Thoracic aorta (tissue), 2 donors: ENCODE measurements at regions not wholly inside any gene's neighbourhood (a gene's known extent, or its start where the extent isn't known, plus 50 kb on each side); places are given as distances from the start of the nearest gene placed in this dataset.

Source experiments
- ATAC-seq: fragments of 150-250 bp; one replicate; pipeline ENCODE4 v1.8.0; 2017; ENCODE audit warnings: low read depth; ENCODE audit not compliant: insufficient number of reproducible peaks, low FRiP score
- DNase-seq: peaks from one replicate; pipeline ENCODE4 v3.0.0-alpha.2; 2020; ENCODE audit warnings: low spot score
- H3K27ac ChIP-seq, 2 donors: fragments of 200-600 bp; sonication (generic); 1 replicate in 1 of 2; 2 replicates in 1 of 2; pipeline ENCODE4 v1.5.1; 2016; ENCODE audit warnings: mild to moderate bottlenecking in 2 of 2, moderate library complexity in 2 of 2
- H3K27me3 ChIP-seq: fragments of 200-600 bp; sonication (generic); replicated peaks from 2 replicates; pipeline ENCODE4 v1.6.0; 2016; ENCODE audit warnings: mild to moderate bottlenecking; ENCODE audit not compliant: insufficient read depth
- H3K36me3 ChIP-seq: fragments of 200-600 bp; sonication (generic); one replicate; pipeline ENCODE4 v1.5.1; 2016
- H3K4me1 ChIP-seq, 2 donors: fragments of 200-600 bp; sonication (generic); 1 replicate in 1 of 2; 2 replicates in 1 of 2; pipeline versions ENCODE4 v1.5.1 to v1.6.0; 2016; ENCODE audit warnings: low read depth in 2 of 2, mild to moderate bottlenecking in 1 of 2; ENCODE audit not compliant: control insufficient read depth in 1 of 2
- H3K4me3 ChIP-seq: fragments of 200-600 bp; sonication (generic); 2 replicates; pipeline ENCODE4 v1.5.1; 2016; ENCODE audit warnings: mild to moderate bottlenecking
- H3K9me3 ChIP-seq: fragments of 200-600 bp; sonication (generic); 2 replicates; pipeline ENCODE4 v1.5.1; 2016
- CTCF ChIP-seq: fragments of 200-600 bp; sonication (generic); IDR thresholded peaks from one replicate; pipeline ENCODE4 v1.5.1; 2019; ENCODE audit warnings: antibody characterized with exemption

- H3K36me3 ChIP-seq = no peaks in the 10 kb centered on the region
- no peaks in the 10 kb centered on the region for H3K9me3 ChIP-seq
- H3K4me1 ChIP-seq = no peaks in the 10 kb centered on the region
- ATAC-seq = no peak
- H3K27ac ChIP-seq = no peak overlapping the region
- H3K27me3 ChIP-seq = no peaks in the 10 kb centered on the region
- no peak for DNase-seq
- TF ChIP-seq CTCF = no peak
- no peak overlapping the region for H3K4me3 ChIP-seq
Observed at GRCh38 chr1:172894349-172895049, 156.2 kb downstream of the TNFSF18 start.

DNA sequence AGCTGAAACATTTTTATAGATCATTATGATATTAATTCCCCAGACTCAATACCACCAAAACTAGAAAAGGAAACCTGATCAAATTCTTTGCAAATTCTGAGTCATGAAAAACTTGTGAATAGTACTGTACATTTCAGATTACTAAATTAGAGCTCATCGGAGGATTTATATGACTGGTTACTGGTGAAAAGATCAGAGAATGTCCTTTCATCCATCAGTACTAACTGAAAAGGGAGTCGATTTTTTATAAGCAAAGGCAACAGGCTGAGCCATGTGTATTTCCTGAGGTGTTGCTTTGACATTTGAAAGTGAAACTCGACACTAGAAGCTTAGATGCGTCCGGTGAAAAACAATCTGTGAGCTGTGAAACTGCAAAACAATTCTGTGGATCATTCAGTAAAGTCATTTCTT, 155.7 kb downstream of the TNFSF18 start:
- Histone ChIP-seq H3K4me3 (no peak overlapping the region), H3K27me3 (no peaks in the 10 kb centered on the region), H3K36me3 (no peaks in the 10 kb centered on the region), H3K9me3 (no peaks in the 10 kb centered on the region), H3K4me1 (no peaks in the 10 kb centered on the region), H3K27ac (no peak overlapping the region)
- TF ChIP-seq CTCF = no peak
- no peak for ATAC-seq
- DNase-seq = no peak

GRCh38 chr1:172895761-172896160, 155.0 kb downstream of the TNFSF18 start:
- H3K27me3 ChIP-seq = no peaks in the 10 kb centered on the region
- H3K27ac ChIP-seq = no peak overlapping the region
- no peak for TF ChIP-seq CTCF
- no peaks in the 10 kb centered on the region for H3K36me3 ChIP-seq
- no peak for ATAC-seq
- DNase-seq = no peak
- no peaks in the 10 kb centered on the region for H3K9me3 ChIP-seq
- no peak overlapping the region for H3K4me3 ChIP-seq
- H3K4me1 ChIP-seq = no peaks in the 10 kb centered on the region

- Histone ChIP-seq H3K9me3 (no peaks in the 10 kb centered on the region), H3K27me3 (no peaks in the 10 kb centered on the region), H3K27ac (no peak overlapping the region), H3K4me3 (no peak overlapping the region), H3K4me1 (no peaks in the 10 kb centered on the region), H3K36me3 (no peaks in the 10 kb centered on the region)
- TF ChIP-seq CTCF = no peak
- ATAC-seq (no peak), DNase-seq (no peak)
Observed at GRCh38 chr1:172897738-172898137, 153.0 kb downstream of the TNFSF18 start.

DNA sequence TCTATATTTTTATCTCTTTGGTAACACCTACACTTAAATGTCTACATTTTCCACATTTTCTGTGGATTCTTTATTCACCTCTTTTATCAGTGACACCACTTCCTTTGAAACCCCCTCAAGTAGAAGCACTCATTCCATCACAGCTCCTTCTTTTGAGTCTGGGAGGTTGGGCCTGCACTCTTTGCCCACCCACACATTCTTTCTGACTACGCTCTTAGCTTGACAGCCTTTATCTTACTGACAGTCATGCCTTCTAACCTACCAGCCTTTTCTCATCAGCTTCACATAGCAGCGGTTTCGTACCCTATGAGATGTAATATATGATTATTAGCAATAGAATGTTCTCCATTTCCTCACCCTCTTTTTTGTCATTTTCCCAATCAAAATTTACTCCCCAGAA, 151.9 kb downstream of the TNFSF18 start:
- TF ChIP-seq CTCF = no peak
- Histone ChIP-seq H3K27ac (no peak overlapping the region), H3K9me3 (no peaks in the 10 kb centered on the region), H3K4me3 (no peak overlapping the region), H3K36me3 (no peaks in the 10 kb centered on the region), H3K4me1 (peaks cover 0 to 3% of the 10 kb centered on the region in 2 donors), H3K27me3 (no peaks in the 10 kb centered on the region)
- ATAC-seq = no peak
- DNase-seq = no peak
